H4 (cell line): ENCODE measurements at regions not wholly inside any gene's neighbourhood (a gene's known extent, or its start where the extent isn't known, plus 50 kb on each side); places are given as distances from the start of the nearest gene placed in this dataset.

Source experiments
- DNase-seq: peaks from one replicate; pipeline ENCODE4 v3.0.0-alpha.2; 2015; ENCODE audit warnings: low spot score

DNA sequence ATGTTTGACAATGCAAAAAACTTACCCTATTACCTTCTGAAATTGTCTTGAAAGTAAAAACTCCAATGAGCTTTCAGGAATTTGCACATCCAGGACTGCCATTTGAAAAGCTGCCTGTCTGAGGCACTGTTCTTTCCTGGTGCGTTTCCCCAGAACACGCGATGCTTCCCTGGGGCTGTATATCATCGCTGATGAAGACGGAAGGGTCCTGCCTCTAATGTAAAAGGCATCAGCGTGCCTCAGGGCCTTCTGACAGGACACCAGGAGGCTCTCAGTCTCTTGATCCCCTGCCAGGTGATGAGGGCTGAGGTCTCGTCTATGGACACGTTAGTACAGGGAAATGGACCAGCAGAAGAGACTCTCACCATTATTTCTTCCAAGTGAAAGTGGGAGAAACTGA lies 296.8 kb downstream of the EFNB2 start:
- no peak for DNase-seq

DNA sequence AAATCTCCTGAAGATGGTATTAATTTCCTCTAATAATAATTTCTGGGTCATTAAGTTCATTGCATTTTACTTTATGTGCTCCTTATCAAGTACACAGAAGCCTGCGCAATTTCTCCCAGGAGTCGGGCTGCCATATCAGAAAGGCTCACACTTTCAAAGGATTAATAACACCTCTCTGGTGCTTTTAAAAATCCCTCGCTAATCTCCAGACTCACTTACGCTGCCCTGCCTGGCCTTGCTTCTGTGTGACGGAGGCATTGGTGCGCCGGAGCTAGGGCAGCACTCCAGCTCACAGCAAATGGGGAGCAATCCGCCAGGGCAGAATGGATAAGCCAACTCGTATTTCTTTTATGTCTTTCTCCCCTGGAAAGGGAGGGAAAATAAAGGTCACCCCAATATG lies 300.8 kb downstream of the EFNB2 start:
- DNase-seq, result no peak

DNA sequence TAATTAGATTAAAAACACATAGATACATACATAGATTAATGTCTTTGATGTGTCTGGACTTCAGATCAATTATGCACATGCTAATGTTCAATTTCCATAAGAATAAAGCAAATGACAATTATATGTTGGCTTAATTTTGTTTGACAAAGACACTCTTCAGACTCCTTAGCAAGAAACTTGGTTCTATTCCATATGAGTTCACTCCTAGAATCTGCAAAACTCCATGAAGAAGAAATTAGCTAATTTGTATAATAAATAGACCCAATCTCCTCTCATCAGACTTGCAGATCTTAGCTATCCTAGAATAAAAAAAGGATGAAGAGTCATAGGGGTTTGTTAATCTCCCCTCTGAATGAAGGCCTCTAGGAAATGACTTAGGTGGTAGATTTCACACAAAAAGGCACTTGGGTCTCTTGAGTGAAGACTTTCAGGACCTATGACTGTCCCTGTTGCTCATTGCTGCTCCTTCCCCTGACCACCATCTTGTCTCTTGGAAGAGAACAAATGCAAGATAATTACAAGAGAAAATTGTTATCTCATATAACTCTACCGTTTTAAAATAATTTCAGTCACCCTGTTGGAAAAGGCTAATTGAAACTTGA lies 302.2 kb downstream of the EFNB2 start:
- no peak for DNase-seq

DNA sequence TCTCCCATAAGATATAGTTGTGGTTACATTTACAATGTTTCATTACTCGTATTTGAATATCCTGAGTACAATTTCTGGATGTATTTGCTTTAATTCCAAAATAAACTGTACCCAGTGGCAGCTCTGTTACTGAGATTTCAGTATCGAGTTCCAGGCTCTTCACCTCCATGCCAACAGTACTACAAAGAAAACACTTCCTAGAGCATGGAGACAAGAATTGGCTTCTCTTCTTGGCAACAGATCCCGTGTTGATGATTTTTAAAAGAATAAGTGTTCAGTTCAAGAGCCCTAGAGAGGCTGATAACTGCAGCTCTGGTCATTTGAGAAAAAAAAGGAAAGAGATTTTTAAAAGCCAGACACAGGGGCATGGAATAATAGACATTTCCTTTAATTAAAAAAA lies 302.8 kb downstream of the EFNB2 start:
- DNase-seq, result no peak

DNA sequence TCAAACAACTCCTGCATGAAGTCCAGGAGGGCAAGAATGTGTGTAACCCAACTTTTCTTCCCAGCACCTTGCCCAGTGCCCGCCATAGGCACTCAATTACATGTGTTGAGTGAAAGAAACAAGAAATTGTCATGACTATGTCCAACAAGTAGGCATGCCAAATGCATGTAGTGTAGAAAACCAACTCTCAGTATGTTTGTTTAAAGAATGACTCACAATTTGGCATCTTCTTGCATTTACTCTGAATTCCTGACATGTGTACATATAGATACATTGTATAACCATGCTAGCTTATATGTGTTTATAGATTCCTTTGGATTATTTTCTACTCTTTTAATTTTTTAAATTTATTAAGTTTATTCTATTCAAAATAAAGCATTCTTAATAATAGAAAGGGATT lies 305.0 kb downstream of the EFNB2 start:
- DNase-seq, result peak; percentile 16

DNA sequence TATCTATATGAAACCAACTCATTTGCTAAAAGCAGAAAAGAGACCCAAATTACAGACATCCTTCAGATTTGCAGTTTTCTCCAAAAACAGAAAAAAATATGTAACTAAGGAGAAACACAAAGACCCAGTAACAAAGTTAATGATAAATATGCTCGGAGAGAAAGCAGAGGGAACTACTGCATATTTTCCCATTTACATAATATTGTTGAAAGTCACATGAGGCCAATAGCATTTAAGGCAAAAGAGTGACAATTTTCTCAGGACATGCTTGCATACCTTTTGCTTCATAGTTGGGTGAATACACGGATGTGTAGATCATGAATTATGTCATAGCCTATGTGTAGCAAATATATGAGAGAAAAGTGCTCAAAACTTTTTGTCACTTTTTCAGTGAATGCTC lies 310.3 kb downstream of the EFNB2 start:
- no peak for DNase-seq

DNA sequence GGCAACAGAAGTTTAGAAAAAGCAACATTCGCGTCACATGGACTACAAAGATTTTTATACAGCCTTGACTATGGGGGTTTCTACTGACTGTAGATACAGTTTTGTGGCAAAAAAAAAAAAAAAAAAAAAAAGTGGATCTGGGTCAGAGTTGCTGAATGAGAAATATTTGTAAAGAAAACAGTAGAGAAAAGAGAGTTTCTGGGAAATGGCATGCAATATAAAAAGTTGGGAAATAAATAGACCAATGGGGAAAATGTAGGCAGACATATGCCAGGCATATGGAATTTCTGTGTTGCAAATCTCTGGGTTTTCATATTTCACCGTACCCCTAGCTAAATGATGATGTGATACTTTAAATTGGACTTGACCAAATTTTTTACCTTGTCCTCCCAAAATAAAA lies 315.3 kb downstream of the EFNB2 start:
- DNase-seq, result no peak

DNA sequence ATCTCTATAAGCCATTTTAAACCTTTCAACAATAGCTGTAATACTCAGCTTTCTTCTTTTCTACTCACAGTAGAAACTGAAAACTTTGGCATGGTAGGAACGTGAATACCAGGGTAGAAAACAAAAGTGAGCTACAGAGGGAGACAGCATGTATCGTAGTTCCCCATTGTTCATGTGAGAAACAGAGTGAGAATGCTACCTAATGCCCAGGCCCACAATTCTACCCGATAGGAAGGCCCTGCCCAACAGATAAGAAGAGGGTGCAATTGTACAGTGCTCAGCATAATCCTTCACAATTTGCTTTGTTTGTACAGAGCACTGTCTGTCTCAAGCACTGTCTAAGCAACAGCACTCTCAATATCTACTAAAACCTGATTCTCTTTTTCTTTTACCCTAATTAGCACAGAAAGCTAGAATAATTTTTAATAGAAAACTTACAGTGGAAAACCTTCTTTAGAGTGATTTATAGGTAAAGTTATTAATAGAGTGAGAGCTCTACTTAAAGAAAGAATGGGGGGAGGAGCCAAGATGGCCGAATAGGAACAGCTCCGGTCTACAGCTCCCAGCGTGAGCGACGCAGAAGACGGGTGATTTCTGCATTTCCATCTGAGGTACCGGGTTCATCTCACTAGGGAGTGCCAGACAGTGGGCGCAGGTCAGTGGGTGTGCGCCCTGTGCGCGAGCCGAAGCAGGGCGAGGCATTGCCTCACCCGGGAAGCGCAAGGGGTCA lies 322.3 kb downstream of the EFNB2 start:
- DNase-seq, result no peak

DNA sequence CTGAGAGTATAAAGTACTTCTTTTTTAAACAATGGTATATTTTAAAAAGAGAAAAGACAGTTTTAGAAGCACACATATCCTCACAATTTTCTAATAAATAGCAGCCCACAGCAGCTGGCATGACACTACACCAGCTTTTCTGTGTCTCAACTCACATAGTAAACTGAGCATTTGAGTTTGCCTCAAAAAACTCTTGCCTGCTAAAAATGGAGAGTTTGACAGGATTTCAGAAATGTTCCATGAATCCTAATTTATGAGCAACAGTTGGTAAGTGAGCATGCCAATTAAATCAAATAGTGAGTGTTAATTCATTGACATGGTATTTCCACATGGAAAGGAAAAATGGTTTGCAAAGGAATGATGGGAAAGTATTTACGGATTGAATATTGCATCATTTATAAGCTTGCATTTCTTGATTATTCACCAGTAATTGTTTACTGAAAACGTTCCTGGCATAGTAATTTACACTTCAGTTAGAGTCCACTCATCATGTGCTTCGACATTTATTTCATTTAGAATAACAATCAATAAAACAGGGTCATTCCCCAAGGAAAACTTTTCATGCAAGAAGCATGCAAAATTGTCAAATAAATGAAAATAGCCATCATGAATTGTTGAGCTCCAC lies 323.0 kb downstream of the EFNB2 start:
- no peak for DNase-seq

DNA sequence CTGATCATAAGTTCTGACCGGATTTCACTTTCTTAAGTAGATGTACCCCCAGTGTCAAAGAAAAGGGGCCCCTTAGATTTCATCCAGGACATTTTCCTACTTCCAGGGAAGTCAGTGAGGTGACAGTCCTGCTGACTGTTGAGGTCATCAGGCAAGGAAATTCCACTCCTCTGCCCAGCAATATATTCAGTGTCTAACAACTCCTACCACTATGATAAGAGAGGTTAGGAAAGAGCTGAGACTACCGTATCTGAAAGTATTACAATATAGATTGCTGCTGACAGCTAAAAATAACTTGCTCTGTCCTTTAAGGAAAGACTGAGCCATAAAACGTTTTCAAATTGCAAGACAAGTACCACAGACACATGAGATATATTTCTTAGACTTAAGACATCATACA lies 325.1 kb downstream of the EFNB2 start:
- DNase-seq, result no peak

DNA sequence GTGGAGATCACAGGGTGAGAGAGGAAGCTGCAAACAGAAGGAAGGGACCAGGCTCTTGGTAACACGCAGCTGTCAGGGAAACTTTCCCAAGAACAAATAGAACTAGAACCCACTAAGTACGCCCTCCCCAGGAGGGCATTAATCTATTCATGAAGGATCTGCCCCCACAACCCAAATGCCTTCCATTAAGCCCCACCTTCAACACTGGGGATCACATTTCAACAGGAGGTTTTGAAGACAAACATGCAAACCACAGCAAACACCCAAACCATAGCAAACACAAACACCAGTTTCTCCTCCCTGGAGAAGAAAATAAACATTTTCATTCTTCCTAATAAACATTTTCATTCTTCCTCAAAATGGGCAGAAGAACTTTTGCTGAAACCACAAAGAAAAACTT lies 329.6 kb downstream of the EFNB2 start:
- DNase-seq, result peak; percentile 42

DNA sequence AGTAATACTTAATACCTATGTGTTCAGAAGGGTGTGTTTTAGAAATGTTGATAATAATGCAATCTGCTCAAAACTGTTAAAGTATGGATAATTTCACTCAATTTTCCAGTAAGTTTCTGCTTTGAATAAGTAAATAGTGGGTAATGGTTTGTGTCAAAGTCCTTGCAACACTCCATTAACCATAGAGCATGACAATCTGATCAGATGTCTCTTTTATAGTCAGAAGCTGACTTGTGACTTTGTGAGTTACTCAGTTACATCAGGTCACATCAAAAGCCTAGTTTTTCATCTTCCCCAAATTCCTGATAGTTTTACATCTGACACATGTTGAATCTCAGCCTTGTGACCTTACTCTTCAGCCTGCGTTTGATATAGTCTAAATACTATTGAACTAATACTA lies 338.0 kb downstream of the EFNB2 start:
- no peak for DNase-seq

DNA sequence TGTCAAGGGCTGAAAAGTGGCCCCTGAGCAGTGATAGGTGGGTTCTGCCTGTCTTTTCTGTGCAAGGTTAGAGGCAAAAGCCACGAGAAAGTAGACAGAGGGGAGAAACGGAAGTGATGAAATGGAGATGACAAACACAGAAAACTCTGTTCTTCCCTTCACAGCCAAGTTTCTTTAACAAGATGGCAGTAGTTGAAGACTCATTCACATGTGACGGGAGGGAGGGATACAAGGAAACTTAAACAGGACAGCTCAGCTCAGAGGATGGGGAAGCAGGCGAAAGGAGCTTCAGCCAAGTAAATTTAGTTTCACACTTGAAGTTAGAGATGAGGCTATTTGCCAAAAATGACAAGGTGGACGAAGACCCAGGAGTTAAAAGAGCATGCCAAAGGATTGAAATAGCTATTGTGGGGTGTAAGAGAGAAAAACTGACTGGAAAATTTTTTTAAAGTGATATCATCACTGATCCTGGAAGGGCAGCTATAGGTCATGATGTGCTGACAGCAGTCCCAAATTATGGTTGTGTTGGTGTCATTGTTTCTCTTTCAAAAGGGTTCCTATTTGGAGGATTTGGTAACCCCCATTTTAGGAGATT lies 347.9 kb downstream of the EFNB2 start:
- no peak for DNase-seq

DNA sequence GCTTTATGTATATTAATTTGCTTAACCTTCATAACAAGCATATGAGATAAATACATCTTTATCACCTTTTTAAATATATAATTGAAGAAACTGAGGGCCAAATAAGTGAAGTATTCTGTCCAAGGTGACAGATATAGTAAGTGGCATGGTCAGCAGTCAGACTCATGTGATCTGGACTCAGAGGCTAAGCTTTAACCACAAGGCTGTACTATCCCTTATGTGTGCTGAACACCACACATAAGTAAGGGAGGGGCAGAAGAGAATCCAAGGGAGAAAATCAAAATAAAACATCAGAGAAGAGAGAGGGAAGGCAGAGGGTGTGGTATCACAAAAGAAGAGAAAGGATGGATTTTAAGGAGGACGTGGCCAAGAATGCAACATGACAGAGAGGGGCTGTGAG lies 348.4 kb downstream of the EFNB2 start:
- no peak for DNase-seq

DNA sequence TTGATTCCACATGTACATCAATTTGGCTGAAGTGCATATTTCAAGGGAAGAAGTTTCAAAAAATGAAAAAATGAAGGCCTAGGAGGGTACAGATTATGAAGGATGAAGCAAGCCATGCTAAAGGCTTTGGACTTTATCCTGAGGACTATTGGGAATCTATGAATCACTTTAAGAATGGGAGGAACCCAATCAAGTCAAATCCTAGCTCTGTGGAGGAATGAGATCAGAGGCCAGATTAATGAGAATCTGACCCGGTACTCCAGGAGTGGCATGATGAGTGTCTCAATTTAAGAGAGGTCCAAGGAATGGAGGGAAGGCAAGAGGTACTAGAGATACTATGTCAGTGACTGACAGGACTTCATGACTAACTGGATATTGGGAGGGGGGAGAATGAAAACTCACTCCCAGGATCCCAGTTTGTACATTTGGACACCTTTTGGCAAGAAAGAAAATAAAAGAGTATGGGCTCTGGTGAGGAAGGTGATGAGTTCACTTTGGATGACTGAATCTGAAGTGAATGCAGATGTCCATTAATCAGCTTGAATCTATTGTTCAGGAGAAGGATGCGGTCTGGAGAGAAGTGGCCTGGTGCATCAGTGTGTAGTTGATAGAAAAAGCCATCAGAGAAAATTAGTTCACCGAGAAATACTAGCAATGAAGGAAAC lies 349.0 kb downstream of the EFNB2 start:
- no peak for DNase-seq

DNA sequence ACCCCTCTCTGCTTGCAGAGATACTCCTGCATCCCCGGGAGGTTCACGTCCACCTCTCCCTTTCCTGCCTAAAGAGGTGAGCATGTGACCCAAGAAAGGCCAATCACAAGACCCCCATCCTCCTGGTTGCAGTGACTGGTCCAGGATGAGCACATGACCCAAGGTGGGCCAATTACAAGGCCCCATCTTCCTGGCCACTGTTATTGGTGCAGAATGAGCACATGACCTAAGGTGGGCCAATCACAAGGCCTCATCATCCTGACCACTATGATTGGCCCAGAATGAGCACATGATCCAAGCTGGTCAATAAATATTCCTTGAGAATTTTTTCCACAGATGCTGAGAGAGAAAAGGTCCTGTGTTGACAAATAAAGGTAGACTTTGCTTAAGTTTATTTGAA lies 350.7 kb downstream of the EFNB2 start:
- no peak for DNase-seq

DNA sequence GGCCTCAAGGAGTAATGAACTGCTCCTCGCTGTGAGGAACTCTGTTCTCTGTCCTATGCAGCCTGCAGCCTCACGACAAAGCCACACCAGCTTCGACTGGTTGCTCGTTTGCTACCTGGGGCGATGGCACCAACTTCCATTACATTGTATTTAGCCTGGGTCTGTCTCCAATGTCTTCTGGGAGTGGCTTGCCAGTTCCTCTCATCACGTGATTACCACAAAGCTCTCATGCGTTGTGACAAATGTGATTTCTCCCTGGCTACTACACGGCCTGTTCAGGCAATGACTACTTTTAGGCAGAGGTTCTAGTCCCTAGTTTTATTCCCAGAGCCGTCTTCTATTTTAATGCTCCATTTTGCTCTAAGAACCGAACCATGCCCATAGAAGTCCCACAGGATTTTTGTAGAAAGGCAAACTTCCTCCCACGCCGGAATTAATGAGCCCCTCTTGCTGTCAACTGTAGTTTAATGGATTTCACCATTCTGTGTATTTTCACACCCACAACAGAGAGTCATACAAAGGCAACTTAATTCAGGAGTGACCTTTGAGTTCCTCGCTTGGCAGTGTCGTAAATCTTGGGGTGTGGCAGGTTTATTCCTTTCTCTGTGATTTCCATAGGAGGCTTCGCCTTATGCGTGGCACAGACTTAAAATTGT lies 351.9 kb downstream of the EFNB2 start:
- DNase-seq, result no peak

DNA sequence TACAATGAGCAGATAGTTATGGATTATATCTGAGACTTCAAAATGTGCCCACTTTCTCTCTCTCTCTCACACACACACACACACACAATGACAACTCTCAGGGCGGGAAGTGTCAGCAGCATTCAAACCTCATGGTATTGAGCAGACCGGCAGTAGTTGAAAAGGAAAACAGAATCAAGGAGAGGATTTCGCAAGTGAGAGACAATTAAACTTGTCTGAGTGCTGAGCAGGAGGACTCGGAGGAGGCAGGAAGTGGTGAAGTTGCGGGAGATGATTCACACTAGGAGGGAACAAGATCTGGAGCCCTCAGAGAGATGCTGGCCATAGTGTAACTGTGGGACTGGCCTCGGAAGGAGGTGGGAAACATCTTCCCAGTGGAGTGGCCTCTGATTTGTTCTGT lies 353.1 kb downstream of the EFNB2 start:
- peak; percentile 84 for DNase-seq

DNA sequence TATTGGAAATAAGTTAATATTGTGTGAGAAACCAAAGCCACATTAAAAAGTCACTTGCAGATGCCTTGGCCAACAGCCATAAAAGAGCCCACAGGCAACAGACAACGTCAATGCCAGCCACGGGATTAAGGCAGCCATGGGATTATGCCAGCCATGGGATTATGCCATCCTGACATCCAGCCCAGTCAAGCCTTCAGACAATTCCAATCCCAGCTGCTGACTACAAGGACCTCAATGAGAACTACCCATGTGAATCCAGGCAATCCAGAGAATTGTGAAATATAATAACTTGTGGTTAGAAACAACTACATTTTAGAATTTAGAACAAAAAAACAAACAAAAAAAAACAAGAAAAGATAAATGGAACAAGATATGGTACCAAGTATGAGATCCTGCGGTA lies 356.6 kb downstream of the EFNB2 start:
- no peak for DNase-seq

DNA sequence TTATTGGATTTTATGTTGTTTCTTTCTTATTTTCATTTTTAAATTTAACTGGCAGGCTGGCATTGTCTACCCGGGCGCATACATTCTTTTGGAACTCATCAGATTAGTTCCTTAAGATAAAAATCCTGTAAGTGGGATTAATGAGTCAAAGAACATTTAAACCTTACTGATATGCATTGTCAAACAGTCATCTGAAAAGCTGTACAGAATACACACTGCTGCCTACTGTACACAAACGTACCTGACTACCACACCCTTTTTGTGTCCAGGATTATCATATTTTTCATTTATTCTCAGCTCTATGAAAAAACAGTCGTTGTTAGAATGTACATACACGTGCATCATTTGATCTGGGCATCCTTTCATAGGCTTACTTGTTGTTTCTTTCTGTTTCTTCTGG lies 358.3 kb downstream of the EFNB2 start:
- DNase-seq, result no peak

DNA sequence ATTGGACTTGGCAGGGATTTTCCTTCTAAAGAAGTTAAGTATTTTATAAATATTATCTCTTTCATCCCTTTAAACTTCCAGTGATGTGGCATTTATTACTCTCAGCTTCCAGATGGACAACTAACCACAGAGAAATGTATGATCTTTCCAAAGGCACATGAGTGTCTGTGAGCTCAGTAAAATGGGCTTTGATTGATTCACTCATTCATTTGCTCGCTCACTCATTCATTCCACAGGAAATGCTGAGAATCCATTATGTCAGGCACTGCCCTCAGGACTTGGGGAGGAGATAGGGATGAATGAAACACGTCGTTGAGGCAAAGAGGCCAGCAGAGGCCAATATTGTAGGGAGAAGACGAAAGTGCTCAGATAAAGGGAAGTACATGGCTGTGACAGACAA lies 359.3 kb downstream of the EFNB2 start:
- DNase-seq, result no peak
